ENCODE measurements at regions not wholly inside any gene's neighbourhood (a gene's known extent, or its start where the extent isn't known, plus 50 kb on each side); places are given as distances from the start of the nearest gene placed in this dataset.

GRCh38 chr2:36300697-36301096 is 54.9 kb upstream of the CRIM1 start:
- TF ChIP-seq EP300 (IDR thresholded peaks at IDR 0.05) (no peak), POLR2A (IDR thresholded peaks at IDR 0.05) (no peak), CTCF (IDR thresholded peaks at IDR 0.05) (no peak)

Data from tibial nerve (tissue), 4 donors.